Germinal center (tissue), 1 donor: ENCODE measurements at regions not wholly inside any gene's neighbourhood (a gene's known extent, or its start where the extent isn't known, plus 50 kb on each side); places are given as distances from the start of the nearest gene placed in this dataset.
"Not testable (repeated sequence)": the region's sequence is repeated elsewhere in the genome, so short reads cannot be mapped to it uniquely, and the experiment has no call there.

Experiments used
- DNase-seq: peaks from one replicate; pipeline ENCODE4 v3.0.0; 2012; ENCODE audit warnings: mixed read lengths, low spot score

DNA sequence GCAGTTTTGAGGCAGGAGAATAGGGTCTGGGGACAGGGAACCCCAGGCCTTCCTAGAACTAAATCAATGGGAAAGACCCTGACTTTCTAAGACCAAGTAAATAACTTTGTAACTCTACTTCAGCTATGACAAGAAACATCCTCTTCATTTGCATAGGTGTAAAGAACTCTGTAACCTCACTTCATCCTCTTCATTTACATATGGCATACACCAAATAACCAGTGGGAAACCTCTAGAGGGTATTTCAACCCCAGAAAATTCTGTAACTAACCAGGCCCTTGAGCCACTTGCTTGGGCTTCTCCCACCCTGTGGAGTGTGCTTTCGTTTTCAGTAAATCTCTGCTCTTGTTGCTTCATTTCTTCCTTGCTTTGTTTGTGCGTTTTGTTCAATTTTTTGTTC is 495.6 kb downstream of the SIPA1L2 start:
- DNase-seq, result no peak

DNA sequence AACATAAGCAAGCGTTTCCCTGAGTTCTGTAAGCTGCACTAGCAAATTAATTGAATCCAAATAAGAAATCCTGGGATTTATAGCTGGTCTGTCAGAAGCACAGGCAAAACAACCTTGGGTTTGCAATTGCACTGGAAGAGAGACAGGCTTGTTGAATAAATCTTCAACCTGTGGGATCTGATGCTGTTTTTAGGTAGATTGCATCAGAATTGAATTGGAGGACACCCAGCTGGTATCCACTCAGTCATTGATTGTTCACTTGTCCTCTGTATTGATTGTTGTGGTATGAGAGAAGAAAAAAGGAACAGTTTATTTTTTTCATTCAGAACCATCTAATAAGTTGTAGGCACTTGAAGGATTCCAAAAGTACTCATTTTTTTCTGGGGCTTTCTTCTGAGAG is 497.4 kb downstream of the SIPA1L2 start:
- DNase-seq, result no peak

DNA sequence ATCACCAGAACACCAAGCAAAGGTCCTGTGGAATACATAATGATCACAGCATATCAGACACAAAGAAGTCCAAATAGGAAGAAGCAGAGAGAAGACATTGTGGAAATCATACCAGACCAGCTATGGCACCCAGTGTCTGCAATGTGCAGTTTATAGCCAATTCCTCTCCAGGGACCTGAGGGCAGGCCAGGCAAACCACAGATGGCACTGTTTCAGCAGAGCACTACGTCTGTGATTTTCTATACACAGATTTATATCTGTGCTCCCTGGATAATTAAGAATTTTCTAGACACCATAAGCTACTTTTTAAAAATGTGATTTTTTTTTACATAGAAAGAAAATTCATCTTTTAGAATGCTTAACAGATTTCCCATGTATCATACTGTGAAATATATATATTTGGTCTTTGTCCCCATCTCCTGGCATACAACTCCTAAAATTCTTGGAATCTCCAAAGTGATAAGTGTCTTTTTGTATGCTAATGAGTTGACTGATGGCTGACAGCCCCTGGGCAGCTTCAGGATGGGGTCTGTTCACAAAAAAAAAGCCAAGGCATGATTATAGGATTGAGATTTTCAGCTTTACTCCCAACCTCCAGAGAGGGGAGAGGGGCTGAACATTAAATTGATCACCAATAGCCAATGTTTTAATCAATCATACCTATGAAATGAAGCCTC is 498.1 kb downstream of the SIPA1L2 start:
- DNase-seq, result no peak

DNA sequence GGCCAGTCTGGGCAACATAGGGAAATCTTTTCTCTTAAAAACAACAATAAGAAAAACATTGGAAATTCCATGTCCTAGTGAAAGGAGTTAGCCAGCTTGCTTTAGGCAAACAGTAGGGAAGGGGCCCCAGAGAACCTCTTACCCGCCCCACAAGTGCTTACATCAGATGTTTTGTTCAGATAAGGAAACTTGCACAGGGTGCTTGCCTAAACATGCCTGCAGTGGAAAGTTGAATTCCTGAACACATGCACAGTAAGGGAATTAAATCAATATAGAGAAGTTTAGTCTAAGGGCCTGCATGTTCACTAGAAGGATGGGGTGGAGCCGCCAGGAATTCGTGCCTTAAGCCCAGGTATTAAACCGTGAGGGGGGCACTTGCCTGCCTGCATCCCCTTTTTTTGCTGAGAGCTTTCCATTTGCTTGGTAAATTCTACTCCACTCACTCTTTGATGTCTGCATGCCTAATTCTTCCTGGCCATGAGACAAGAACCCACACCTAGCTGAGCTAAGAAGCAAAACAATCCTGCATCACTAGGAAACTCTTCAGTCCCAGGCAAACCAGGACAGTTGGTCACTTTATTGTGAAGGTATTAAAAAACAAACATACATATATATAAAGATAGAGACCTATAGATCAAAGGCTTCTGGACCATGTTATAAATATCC is 499.0 kb downstream of the SIPA1L2 start:
- DNase-seq, result no peak

DNA sequence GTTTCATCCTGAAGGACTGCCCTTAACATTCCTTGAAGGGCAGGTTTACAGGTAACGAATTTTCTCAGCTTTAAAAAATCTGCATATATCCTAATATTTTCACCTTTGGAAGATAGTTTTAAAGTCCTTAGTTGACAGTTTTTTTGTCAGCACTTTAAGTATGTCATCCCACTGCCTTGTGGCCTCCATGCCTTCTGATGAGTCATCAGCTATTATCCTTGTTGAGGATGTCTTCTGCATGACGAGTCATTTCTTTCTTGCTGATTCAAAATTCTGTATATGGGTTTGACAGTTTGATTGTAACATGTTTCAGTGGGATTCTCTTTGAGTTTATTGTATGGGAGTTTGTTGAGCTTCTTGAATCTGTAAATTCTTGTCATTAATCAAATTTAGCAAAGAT is 500.6 kb downstream of the DISC1 start:
- DNase-seq, result no peak

DNA sequence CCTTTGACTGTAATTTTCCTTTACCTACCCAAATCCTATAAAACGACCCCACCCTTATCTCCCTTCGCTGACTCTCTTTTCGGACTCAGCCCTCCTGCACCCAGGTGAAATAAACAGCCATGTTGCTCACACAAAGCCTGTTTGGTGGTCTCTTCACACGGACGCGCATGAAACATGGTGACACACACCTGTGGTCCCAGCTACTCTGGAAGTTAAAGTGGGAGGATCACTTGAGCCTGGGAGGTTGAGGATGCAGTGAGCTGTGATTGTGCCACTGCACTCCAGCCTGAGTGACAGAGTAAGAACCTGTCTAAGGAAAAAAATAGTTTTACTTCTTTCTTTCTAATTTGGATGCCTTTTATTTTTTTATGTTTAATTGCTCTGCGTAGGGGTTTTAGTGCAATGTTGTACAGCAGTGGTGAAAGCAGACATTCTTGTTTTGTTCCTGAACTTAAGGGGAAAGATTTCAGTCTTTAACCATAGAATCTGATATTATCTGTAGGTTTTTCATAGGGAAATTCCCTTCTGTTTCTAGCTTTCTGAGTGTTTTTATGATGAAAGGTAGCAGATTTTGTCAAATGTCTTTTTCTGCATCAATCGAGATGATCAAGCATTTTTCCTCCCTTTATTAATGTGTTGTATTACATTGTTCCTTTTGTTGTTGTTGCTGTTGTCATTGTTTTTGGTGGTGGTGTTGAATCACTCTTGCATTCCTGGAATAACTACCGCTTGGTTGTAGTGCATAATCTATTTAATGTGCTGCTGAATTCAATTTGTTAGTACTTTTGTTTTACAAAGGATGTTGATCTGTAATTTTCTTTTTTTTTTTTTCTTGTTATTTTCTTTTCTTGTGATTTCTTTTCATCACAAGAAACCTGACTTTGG is 497.4 kb downstream of the DISC1 start:
- no peak for DNase-seq

DNA sequence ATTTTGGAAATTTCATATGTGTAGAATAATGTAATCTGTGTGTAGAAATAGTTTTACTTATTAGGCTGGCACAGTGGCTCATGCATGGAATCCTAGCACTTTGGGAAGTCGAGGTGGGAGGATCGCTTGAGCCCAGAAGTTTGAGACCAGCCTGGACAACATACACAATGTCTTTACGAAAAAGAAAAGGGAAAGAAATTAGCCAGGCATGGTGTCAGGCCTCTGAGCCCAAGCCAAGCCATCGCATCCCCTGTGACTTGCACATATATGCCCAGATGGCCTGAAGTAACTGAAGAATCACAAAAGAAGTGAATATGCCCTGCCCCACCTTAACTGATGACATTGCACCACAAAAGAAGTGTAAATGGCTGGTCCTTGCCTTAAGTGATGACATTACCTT is 491.3 kb downstream of the DISC1 start:
- DNase-seq, result not testable (repeated sequence)

DNA sequence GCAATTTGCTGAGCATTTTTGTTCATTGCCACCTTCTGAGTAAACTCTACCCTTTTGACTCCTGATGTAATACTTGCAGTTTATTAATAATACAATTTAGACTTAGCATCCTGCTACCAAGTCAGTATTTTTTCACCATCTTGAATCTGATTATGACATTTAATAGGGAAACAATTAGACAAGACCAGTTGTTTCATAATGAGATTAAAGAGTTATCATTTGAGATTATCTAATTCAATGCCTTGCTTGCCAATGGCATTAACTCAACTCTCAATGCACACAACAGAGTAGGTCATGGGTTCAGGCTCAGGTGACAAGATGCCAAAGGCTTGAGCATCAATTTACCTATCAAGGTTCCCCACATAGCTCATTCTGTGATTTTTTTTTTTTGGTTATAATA is 488.4 kb downstream of the DISC1 start:
- no peak for DNase-seq

DNA sequence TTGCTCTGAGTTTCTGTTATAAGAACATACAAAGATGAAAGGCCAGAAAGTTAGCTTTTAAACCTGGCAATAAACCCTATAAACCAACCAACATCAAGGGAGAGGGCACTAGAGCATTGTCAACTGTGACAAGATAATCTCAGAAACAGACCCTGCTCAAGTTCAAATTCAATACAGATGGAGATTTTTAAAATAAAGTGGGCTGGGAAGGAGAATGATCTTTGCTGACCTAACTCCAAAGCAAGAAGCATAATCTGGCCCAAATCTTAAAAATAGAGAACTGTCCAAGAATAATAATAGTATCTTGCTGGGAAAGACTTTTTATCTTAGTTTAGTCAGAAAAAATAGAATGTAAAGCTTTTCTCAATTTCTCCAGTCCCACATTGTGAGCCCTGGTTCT is 485.5 kb downstream of the DISC1 start:
- no peak for DNase-seq

DNA sequence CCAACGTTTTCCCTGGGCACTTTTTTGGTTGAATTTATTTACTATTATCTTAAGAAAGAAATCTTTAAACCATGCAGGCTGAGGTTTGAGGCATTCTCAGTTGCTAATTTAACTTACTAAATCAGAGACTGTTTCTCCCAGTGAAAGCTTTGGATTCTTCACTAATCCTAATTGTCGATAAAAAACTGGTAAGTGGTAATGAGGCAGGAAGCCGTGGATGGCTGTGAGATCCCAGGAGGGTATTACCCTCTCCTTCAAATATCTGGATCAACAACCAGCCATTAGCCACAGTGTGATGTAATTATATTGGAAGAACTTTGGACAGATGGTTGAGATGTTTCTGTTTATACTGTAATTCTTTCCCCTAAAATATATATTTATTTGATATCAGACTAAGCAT is 485.0 kb downstream of the DISC1 start:
- no peak for DNase-seq

DNA sequence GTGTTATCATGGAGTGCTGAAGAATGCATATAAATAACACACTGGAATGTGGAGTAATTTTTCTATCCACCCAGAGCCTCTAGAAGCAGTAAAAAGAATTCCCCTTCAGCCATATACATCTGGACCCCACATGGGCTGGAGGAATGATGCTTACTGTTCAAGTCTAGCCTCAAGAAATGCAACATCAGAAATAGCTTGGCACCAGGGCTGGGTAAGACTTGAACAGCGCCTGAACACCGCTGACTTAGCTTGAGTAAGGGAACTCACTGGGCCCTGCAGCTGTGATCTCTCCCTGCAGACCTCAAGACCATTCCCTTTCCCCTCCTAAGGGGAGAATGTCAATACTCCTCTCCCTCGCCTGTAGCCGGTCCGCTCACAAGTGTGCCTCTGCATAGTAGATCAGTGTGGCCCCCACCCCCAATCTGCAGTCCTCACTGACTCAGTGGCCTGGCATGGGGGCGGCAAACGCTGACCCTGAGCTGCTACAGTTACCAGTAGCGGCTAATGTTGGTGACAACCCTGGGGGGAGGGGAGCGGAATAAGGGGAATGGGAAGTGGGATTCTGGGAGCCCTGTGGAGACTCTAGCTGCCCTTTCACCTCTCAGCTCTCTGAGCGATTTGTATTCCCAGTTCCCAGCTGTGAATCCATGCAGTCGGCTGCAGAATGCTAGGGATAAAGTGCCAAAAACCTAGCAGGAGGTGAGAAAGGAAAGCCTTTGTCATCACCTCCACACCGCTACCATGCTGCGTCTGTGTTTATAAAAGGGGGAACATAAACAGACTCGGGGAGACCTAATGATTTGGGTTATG is 483.9 kb downstream of the DISC1 start:
- no peak for DNase-seq

DNA sequence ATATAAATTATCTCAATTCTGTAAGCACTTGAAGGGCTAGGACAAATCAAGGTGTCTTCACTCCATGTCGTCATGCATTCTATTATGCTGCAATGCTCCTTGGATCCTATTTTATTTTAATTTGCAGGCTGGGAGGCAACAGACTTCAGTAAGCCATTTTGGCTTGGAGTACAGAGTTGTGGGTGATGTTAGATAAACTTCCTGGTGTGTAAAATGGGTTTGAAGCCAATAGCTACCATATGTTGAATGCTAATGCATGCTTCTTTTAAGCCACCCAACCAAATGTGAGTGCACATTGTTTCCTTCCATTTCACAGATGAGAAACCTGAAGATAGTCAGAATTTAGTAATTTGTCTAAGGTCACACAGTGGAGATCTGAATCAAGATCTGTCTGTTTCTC is 482.8 kb downstream of the DISC1 start:
- no peak for DNase-seq

DNA sequence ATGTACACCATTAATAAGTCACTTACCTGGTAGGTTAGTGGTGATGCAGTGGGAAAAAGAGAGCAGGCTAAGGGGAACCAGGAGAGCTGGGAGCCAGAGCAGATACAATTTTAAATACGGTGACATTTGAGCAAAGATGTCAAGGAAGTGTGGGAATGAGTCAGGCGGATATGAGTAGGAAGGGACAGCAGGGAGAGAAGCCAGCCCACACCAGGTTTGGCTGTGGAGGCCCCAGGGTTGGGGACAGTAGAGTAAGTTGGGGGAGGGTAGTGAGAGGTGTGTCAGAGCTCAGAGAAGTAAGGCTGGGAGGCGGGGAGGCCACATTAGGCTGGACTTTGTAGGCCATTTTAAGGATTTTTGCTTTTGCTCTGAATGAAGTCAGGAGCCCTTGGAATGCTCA is 482.0 kb downstream of the DISC1 start:
- DNase-seq, result no peak

DNA sequence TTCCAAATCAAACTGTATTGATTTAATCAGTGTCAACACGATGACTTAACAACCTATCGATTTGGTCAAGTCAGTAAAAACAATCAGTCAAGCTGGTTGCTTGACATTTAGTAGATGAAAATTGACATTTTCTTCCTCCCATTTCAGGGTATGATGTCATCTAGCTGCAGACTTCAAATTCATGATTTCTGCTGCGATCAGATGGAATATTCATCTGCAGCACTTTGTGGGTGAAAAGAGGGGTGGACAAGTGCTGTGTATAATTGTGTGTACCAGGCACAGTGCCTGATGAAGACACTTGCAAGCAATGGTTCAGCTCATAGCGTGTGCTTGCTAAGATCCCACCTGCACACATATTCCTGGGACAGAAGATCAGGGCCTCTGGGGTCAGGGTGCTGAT is 479.8 kb downstream of the DISC1 start:
- no peak for DNase-seq

DNA sequence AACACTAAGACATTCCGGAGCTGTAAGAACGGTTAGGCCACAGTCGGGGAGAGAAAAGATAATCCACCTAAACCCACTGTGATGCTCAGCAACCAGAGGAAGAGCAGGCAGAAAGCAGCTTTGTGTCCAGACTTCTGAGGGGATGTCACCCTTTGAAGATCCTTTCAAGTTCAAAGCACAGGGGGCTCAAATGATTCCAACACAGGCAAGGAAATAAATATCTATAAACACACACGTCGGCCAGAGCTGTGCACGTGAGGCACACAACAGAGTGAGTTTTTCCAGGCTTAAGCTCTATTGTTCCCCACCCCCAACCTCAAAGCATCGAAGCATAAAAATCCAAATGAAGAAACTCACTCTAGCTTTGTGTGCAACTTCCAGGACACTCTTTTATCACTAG is 479.0 kb downstream of the DISC1 start:
- no peak for DNase-seq

DNA sequence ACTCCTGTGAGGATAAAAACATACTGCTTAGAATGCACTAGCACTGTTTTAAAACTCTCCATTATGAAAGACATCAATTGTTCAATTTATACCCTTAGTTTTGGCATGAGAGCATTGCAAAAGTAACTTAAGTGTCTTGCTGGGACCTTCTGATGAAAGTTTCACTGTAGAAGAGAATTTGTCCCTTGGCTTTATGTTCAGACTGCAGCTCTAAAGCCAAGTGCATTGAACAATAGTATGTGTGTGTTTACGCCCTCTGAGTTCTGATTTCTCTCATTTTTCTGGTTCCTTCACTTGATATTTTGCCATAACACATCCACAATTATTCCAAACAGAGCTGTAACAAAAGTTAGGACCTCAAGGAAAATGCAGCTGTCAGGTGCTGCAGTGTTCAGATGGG is 474.6 kb downstream of the DISC1 start:
- DNase-seq, result no peak

DNA sequence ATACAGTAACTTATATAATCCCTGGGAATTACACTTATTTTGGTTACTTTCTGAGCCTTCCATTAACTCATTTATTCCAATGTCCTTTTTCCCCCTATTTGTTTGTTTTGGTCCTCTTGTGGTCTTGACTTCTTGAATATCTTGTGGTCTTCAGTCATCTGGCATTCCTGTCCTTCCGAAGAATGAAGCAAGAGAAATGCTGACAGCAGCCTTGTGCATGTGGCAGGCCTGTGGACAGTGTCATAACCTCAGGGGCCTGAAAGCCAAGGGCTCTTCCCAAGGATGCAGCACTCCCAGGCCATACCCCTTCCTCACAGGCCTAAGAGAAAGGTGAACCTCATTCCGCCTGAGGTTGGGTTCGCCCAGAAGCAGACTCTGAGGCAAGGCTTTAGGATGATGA is 470.2 kb downstream of the DISC1 start:
- no peak for DNase-seq
